Sigmoid colon (tissue), 6 donors: ENCODE measurements at regions not wholly inside any gene's neighbourhood (a gene's known extent, or its start where the extent isn't known, plus 50 kb on each side); places are given as distances from the start of the nearest gene placed in this dataset.

ENCODE experiments used
- DNase-seq: peaks from one replicate; pipeline ENCODE4 v3.0.0-alpha.2; 2019
- H3K27ac ChIP-seq, 4 donors: fragments of 200-600 bp; sonication (generic); one replicate each; pipeline ENCODE4 v1.5.1; 2016 to 2019; ENCODE audit warnings: mild to moderate bottlenecking in 1 of 4
- H3K27me3 ChIP-seq, 3 donors: fragments of 200-600 bp; sonication (generic); one replicate each; pipeline ENCODE4 v1.5.1; 2019; ENCODE audit warnings: mild to moderate bottlenecking in 1 of 3
- H3K36me3 ChIP-seq, 4 donors: fragments of 200-600 bp; sonication (generic); one replicate each; pipeline ENCODE4 v1.5.1; 2016 to 2019
- H3K4me1 ChIP-seq, 4 donors: fragments of 200-600 bp; sonication (generic); one replicate each; pipeline ENCODE4 v1.5.1; 2017 to 2019
- H3K4me3 ChIP-seq, 4 donors: fragments of 200-600 bp; sonication (generic); one replicate each; pipeline ENCODE4 v1.5.1; 2017 to 2019; ENCODE audit warnings: mild to moderate bottlenecking in 2 of 4, moderate library complexity in 1 of 4
- H3K9me3 ChIP-seq, 4 donors: fragments of 200-600 bp in 3 of 4; sonication (generic) in 3 of 4; one replicate each; pipeline versions ENCODE4 v1.5.1 to v1.6.1; 2013 to 2019
- EP300 ChIP-seq, 4 donors: sonication (generic); formaldehyde crosslinking; IDR thresholded peaks; one replicate each; pipeline ENCODE4 v1.6.1; 2017; ENCODE audit warnings: antibody characterized with exemption in 4 of 4
- POLR2A ChIP-seq, 2 donors: fragments of 450-650 bp; IDR thresholded peaks; one replicate each; pipeline ENCODE4 v1.6.1; 2016; ENCODE audit warnings: antibody characterized with exemption in 2 of 2, mild to moderate bottlenecking in 2 of 2, moderate library complexity in 2 of 2
- POLR2AphosphoS5 ChIP-seq, 4 donors: sonication (generic); formaldehyde crosslinking; IDR thresholded peaks; one replicate each; pipeline ENCODE4 v1.6.1; 2017; ENCODE audit warnings: antibody characterized with exemption in 4 of 4
- WGBS, 2 donors: extraction: QIAGEN DNeasy Blood & Tissue Kit; methylation state at CpG; one replicate each; pipeline ENCODE4 v1.1.7; 2013; 5-methylcytosine and 5-hydroxymethylcytosine counted together
- intact Hi-C: fragments of 100-400 bp; cut with DNase I; formaldehyde crosslinking; loops from one replicate; pipeline ENCODE4 v1.15.1; 2023
- TF ChIP-seq, protein P1 (sequence below), 4 experiments: fragments of 450-650 bp in 3 of 4; fragments of 200-600 bp in 1 of 4; IDR thresholded peaks; one replicate each; pipeline ENCODE4 v1.5.1; 2016 to 2019; ENCODE audit warnings: antibody characterized with exemption in 4 of 4, mild to moderate bottlenecking in 3 of 4, moderate library complexity in 2 of 4
- donor health status: healthy with polysubstance abuse.
- donor health status: healthy.

DNA sequence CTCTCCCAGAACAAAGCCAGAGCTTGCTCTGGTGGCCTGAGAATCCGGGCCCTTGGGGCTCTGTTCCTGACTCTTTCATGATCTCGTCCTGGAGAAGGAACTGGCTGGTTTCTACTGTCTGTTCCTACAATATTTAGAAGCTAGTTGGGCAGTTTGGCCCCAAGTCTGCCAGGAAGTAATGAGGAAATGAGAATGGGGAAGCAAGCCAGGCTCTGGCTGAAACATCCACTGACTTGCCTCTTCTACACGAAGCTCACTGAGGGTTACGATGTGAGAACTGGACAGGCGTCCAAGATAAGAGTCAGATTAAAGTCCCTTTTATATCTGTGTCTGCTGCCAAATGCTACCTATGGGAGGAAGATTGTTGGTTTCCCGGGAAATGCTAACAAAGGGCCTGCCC lies 110.0 kb upstream of the KIRREL3 start:
- DNase-seq, result no peak
- intact Hi-C loops, result no loop called here
- Histone ChIP-seq H3K27me3 (no peaks in the 10 kb centered on the region), H3K4me1 (no peaks in the 10 kb centered on the region), H3K36me3 (no peaks in the 10 kb centered on the region), H3K9me3 (no peaks in the 10 kb centered on the region), H3K4me3 (no peak overlapping the region), H3K27ac (no peak overlapping the region)
- 17 to 19% methylated on average over 6 of the region's 6 CpGs for WGBS, 2 donors
- TF ChIP-seq POLR2AphosphoS5 (IDR thresholded peaks at IDR 0.05), result no peak
- TF ChIP-seq, protein P1, sequence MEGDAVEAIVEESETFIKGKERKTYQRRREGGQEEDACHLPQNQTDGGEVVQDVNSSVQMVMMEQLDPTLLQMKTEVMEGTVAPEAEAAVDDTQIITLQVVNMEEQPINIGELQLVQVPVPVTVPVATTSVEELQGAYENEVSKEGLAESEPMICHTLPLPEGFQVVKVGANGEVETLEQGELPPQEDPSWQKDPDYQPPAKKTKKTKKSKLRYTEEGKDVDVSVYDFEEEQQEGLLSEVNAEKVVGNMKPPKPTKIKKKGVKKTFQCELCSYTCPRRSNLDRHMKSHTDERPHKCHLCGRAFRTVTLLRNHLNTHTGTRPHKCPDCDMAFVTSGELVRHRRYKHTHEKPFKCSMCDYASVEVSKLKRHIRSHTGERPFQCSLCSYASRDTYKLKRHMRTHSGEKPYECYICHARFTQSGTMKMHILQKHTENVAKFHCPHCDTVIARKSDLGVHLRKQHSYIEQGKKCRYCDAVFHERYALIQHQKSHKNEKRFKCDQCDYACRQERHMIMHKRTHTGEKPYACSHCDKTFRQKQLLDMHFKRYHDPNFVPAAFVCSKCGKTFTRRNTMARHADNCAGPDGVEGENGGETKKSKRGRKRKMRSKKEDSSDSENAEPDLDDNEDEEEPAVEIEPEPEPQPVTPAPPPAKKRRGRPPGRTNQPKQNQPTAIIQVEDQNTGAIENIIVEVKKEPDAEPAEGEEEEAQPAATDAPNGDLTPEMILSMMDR (IDR thresholded peaks at IDR 0.05), result no peak
- no peak for TF ChIP-seq EP300 (IDR thresholded peaks at IDR 0.05)

DNA sequence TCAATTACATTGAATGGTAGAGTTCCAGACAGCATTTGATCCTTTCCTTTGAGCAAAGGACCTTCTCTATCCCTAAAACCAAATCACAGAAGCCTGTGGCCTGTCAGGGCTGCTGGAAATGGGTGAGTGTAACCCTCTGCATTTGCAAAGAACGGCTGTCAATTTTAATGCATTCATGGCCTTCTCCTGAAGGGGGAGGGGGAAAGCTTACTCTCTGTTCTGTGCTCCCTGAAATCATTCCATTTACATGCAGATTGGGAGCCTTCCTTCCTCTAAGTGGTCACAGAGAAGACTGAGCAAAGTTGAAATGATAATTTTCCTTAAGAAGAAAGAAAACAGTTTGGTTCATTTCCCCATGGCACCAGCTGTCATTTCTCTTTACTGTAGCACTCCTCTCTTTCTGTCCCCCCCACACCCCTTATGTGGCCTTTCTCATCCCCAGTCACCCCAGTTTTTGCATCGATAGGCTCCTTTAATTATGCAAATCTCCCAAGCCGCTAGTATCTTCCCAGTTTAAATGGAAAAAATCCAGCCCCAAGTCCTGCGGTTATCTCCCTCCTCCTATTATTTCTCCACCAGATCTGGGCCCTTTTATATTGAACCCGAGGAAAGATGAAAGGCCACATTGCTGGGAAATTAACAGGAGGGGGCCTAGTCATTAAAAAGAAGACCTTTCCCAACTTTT lies 109.4 kb upstream of the KIRREL3 start:
- no peak for DNase-seq
- H3K27ac ChIP-seq, result no peak overlapping the region
- H3K9me3 ChIP-seq, result no peaks in the 10 kb centered on the region
- H3K4me3 ChIP-seq, result no peak overlapping the region
- no peak for TF ChIP-seq POLR2A (IDR thresholded peaks at IDR 0.05)
- TF ChIP-seq POLR2AphosphoS5 (IDR thresholded peaks at IDR 0.05), result no peak
- H3K4me1 ChIP-seq, result no peaks in the 10 kb centered on the region
- intact Hi-C loops, result no loop called here
- H3K27me3 ChIP-seq, result no peaks in the 10 kb centered on the region
- 56 to 60% methylated on average over 5 of the region's 5 CpGs for WGBS, 2 donors
- H3K36me3 ChIP-seq, result no peaks in the 10 kb centered on the region

DNA sequence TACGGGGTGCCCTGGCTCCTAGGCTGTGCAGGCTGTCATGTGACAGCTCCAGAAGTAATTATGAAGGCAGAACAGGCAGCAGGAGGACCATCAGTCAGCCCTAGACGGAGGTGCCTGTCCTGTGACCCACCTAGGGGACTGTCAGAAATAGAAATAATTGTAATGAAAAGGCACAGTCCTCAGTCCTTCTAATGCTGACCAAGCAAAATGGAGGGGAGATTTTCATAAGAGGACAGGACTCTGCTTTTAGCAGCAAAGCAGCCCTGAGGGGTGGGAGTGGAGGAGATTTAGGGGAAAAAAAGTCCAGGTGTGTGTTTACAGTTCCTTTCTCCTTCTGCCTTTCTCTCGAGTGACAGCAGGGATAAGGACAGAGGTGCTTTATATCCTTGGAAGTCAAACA lies 108.3 kb upstream of the KIRREL3 start:
- Histone ChIP-seq H3K4me1 (no peaks in the 10 kb centered on the region), H3K27me3 (no peaks in the 10 kb centered on the region), H3K4me3 (no peak overlapping the region), H3K36me3 (no peaks in the 10 kb centered on the region), H3K27ac (no peak overlapping the region), H3K9me3 (no peaks in the 10 kb centered on the region)
- no peak for DNase-seq
- intact Hi-C loops, result no loop called here
- 67 to 71% methylated on average over 3 of the region's 3 CpGs for WGBS, 2 donors
- TF ChIP-seq, protein P1 (IDR thresholded peaks at IDR 0.05), result no peak
- no peak for TF ChIP-seq POLR2A (IDR thresholded peaks at IDR 0.05)
- TF ChIP-seq EP300 (IDR thresholded peaks at IDR 0.05), result no peak
- TF ChIP-seq POLR2AphosphoS5 (IDR thresholded peaks at IDR 0.05), result no peak

DNA sequence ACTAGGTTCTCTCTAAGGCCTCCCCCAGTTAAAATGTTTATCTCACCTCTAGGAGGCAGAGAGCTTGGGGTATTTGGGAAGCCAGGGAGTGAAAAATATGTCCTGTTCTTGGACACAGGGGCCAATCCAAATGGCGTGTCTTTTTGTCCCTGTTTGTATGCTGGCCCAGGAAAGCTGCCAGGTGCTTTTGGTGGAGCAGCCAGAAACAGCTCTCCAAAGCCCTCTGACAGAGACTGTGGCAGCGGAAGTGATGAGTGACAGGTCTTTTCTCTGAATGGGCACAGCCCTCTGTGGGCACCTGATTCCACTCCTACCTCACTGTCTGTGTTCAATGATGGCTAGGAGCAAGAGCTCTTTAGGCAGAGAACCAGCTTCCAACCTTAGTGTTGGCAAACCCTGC lies 106.4 kb upstream of the KIRREL3 start:
- TF ChIP-seq EP300 (IDR thresholded peaks at IDR 0.05) (no peak), POLR2AphosphoS5 (IDR thresholded peaks at IDR 0.05) (no peak), POLR2A (IDR thresholded peaks at IDR 0.05) (no peak)
- TF ChIP-seq, protein P1 (IDR thresholded peaks at IDR 0.05), result no peak
- intact Hi-C loops, result no loop called here
- no peak overlapping the region for H3K27ac ChIP-seq
- no peaks in the 10 kb centered on the region for H3K9me3 ChIP-seq
- no peaks in the 10 kb centered on the region for H3K36me3 ChIP-seq
- H3K27me3 ChIP-seq, result no peaks in the 10 kb centered on the region
- WGBS, 2 donors, result 86 to 90% methylated on average over 2 of the region's 2 CpGs
- no peaks in the 10 kb centered on the region for H3K4me1 ChIP-seq
- DNase-seq, result no peak
- H3K4me3 ChIP-seq, result no peak overlapping the region

DNA sequence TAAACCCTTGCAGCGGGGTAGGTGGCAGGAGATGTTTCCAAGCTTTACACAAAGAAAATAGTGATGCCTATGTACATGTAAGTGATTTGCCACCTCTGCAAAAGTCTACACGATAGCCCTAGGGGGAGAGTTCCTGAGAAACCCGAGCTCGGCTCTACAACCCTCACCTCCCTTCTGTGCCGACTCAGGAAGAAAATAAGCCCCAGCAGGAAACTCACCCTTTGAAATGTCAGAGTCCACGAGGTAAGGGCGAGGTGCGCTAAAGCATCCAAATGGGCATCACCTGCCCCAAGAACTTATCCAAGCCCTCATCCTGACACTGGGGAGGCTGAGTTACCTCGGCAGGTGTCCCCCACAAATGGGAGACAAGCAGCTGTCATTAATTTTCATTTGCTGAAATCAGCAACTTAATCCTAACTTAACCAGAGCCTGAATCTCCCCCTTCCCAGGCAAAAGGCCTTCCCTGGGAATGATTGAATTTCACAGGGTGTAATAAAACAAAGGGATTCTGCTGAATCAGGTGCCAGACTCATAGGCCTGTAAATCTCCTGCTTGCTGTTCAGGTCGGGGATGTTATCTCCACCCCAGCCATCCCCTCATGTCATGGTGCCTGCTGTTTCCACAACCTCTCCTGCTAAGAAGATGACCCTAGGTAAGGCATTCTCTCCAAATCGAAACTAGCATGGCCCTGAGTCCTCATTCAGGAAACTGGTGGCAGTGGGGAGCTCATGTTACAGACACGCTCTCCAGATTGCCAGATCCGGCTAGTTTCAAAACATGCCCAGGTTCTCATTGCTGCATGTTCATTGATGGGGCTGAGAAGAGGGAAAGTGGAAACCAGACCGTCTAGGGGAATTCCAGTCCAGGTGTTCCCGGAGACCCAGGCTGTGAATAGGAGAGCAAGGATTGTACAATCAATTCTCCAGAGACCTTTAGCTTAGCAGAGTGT lies 105.3 kb upstream of the KIRREL3 start:
- no peak for DNase-seq
- H3K4me1 ChIP-seq, result no peaks in the 10 kb centered on the region
- intact Hi-C loops, result no loop called here
- H3K9me3 ChIP-seq, result no peaks in the 10 kb centered on the region
- WGBS, 2 donors, result 50 to 55% methylated on average over 15 of the region's 15 CpGs
- H3K27ac ChIP-seq, result no peak overlapping the region
- H3K4me3 ChIP-seq, result no peak overlapping the region
- no peaks in the 10 kb centered on the region for H3K36me3 ChIP-seq
- TF ChIP-seq POLR2A (IDR thresholded peaks at IDR 0.05), result no peak
- TF ChIP-seq, protein P1 (IDR thresholded peaks at IDR 0.05), result no peak
- no peak for TF ChIP-seq EP300 (IDR thresholded peaks at IDR 0.05)
- TF ChIP-seq POLR2AphosphoS5 (IDR thresholded peaks at IDR 0.05), result no peak
- no peaks in the 10 kb centered on the region for H3K27me3 ChIP-seq
